SJCRH30 (cell line): ENCODE measurements at regions not wholly inside any gene's neighbourhood (a gene's known extent, or its start where the extent isn't known, plus 50 kb on each side); places are given as distances from the start of the nearest gene placed in this dataset.
"Not testable (repeated sequence)": the region's sequence is repeated elsewhere in the genome, so short reads cannot be mapped to it uniquely, and the experiment has no call there.

ENCODE experiments used
- DNase-seq, 2 experiments: peaks; one replicate each; pipeline ENCODE4 v3.0.0-alpha.2; 2015 to 2020
- H3K27ac ChIP-seq: fragments of 250-450 bp; sonication (Bioruptor Pico); 2 replicates; pipeline ENCODE4 v1.5.1; 2020; ENCODE audit warnings: mild to moderate bottlenecking, moderate library complexity
- H3K27me3 ChIP-seq: fragments of 250-450 bp; sonication (Bioruptor Pico); 2 replicates; pipeline ENCODE4 v1.5.1; 2020; ENCODE audit warnings: mild to moderate bottlenecking, moderate library complexity
- H3K36me3 ChIP-seq: fragments of 250-450 bp; sonication (Bioruptor Pico); 2 replicates; pipeline ENCODE4 v1.5.1; 2020; ENCODE audit warnings: mild to moderate bottlenecking, moderate library complexity
- H3K4me1 ChIP-seq: fragments of 250-450 bp; sonication (Bioruptor Pico); 2 replicates; pipeline ENCODE4 v1.5.1; 2020; ENCODE audit warnings: mild to moderate bottlenecking, moderate library complexity
- H3K4me3 ChIP-seq: fragments of 250-450 bp; sonication (Bioruptor Pico); 2 replicates; pipeline ENCODE4 v1.5.1; 2020; ENCODE audit warnings: mild to moderate bottlenecking, moderate library complexity
- H3K9me3 ChIP-seq: fragments of 250-450 bp; sonication (Bioruptor Pico); replicated peaks from 2 replicates; pipeline ENCODE4 v1.5.1; 2020; ENCODE audit warnings: mild to moderate bottlenecking, moderate library complexity

DNA sequence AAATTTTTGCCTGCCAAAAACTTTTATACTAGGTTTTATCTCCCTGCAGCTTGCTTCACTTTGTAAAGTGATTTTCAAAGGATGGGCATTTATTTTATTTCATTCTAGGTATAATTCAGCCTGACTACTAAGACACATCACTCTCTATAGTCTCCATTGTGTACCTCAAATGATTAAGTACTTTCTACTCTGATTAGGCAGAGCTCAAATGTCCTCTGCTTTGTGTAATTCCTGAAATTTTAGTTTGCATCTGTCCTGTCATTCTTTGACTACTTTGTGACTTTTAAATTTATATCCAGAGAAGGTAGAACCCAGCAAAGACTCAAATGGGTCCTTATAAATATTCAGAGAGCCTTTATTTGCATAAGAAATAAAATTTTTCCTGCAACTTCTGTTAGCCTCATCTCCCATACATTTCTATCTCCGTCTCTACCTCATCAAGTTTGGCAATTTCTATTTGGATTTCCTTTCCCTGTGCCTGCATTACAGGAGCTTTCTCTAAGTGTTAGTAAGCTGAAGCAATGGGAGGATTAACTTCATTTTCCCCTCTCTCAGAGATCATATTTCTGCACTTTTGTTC is 1038.0 kb upstream of the ATXN8OS start:
- DNase-seq = peak in 1 of 2 experiments; percentile 39
- H3K4me3 ChIP-seq = no peak overlapping the region
- no peaks in the 10 kb centered on the region; the same call in 1 of the 2 replicates for H3K9me3 ChIP-seq
- no peaks in the 10 kb centered on the region for H3K27me3 ChIP-seq
- H3K36me3 ChIP-seq = no peaks in the 10 kb centered on the region
- peak overlapping the region; percentile 14 for H3K27ac ChIP-seq
- peaks cover 4% of the 10 kb centered on the region; the same call in 1 of the 2 replicates for H3K4me1 ChIP-seq

DNA sequence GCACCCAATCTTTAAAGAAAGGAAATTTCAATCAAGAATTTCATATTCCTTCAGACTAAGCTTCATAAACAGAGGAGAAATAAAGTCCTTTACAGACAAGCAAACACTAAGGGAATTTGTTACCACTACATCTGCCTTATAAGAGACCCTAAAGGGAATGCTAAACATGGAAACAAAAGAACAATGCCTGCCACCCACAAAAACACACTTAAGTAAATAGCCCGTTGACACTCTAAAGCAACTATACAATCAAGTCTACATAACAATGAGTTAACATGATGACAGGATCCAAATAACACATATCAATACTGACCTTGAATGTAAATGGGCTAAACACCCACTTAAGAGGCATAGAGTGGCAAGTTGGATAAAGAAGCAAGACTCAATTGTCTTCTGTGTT is 1056.9 kb upstream of the ATXN8OS start:
- DNase-seq = no peak
- Histone ChIP-seq H3K27me3 (no peaks in the 10 kb centered on the region), H3K36me3 (no peaks in the 10 kb centered on the region), H3K9me3 (no peaks in the 10 kb centered on the region; the same call in 1 of the 2 replicates), H3K4me1 (no peaks in the 10 kb centered on the region), H3K27ac (no peak overlapping the region), H3K4me3 (no peak overlapping the region)

DNA sequence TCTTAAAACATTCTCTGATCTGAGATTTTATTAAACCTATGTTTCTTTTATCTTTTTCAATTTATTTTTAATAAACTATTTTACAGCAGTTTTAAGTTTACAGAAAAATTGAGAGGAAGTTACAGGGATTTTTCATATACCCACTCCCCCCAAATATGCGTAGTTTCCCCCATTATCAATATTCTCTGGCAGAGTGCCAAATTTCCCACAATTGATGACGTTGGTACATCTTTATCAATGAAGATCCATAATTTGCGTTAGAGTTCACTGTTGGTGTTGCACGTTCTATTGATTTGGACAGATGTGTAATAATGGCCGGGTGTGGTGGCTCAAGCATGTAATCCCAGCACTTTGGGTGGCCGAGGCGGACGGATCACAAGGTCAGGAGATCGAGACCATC is 1063.0 kb upstream of the ATXN8OS start:
- Histone ChIP-seq H3K27ac (no peak overlapping the region), H3K4me3 (no peak overlapping the region), H3K4me1 (no peaks in the 10 kb centered on the region), H3K9me3 (no peaks in the 10 kb centered on the region), H3K36me3 (no peaks in the 10 kb centered on the region), H3K27me3 (no peaks in the 10 kb centered on the region)
- no peak for DNase-seq

DNA sequence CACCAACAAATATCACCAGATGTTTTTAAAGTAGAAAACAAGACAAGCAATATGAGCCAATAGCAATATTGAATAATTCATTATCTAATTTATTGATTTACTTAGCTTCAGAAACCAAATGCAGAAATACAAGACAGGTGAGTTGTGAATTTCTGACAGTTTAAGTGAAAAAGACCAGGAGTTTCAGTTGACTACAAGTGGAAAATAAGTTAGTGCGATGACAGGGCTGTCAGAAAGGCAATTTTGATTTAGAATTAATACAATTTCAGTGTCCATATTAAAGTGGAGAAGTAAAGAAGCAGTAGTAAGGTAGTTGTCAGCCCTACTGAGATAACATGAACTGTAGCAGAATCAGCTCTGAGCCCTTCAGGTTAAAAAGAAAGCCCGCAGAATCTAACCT is 1066.7 kb upstream of the ATXN8OS start:
- no peaks in the 10 kb centered on the region for H3K27me3 ChIP-seq
- H3K27ac ChIP-seq = no peak overlapping the region
- DNase-seq = no peak
- H3K4me1 ChIP-seq = no peaks in the 10 kb centered on the region
- H3K9me3 ChIP-seq = no peaks in the 10 kb centered on the region
- no peaks in the 10 kb centered on the region for H3K36me3 ChIP-seq
- no peak overlapping the region for H3K4me3 ChIP-seq

DNA sequence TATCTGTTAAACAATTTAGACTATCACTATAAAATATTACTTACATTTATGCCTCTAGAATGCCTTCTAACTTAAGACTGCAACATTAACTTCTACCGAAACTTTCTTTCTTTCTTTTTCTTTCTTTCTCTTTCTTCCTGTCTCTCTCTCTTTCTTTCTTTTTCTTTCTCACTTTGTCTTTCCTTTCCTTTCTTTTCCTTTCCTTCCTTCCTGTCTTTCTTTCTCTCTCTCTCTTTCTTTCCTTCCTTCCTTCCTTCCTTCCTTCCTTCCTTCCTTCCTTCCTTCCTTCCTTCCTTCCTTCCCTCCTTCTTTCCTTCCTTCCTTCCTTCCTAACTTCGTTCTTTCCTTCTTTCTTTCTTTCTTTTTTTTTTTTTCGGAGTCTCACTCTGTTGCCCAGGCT is 1071.9 kb upstream of the ATXN8OS start:
- Histone ChIP-seq H3K27ac (no peak overlapping the region), H3K4me1 (no peaks in the 10 kb centered on the region), H3K4me3 (no peak overlapping the region), H3K9me3 (no peaks in the 10 kb centered on the region), H3K36me3 (no peaks in the 10 kb centered on the region), H3K27me3 (no peaks in the 10 kb centered on the region)
- DNase-seq = no peak

DNA sequence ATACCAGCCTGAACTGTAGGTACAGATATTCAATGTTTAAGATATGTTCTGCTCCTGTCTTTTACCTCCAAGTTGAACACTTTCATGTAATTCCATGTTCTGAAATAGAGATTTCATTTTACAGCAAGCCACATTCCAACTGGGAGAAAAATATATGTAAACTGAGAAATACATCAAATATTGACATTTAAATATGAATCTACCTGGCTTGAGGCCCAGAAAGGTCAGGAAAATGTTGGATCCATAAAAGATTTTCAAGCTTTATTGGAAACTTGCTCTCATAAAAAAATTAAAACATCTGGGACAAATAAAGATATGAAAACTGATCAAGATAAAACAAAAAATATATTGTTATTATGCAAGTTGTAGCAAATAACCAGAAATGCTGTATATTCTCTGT is 1078.7 kb upstream of the ATXN8OS start:
- H3K27ac ChIP-seq = no peak overlapping the region
- H3K9me3 ChIP-seq = no peaks in the 10 kb centered on the region
- H3K36me3 ChIP-seq = no peaks in the 10 kb centered on the region
- no peak overlapping the region for H3K4me3 ChIP-seq
- no peaks in the 10 kb centered on the region for H3K27me3 ChIP-seq
- H3K4me1 ChIP-seq = no peaks in the 10 kb centered on the region
- DNase-seq = no peak

DNA sequence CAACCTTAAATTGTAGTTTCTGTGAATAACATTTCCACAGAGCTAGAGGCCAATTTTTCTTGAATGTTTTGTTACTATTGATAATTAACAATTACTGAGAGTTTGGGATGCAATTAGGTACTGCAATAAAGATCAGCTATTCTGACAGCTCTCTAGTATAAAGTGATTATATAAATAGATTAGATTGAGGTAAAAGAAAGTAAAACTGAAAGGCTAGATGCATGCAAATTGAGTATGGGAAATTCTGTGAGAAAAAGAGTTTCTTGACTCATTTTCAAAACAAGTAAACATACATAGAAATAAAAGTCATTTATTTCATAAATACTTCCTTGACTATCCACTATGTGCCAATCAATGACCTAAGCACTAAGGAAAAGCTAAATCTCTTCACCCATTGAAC is 1087.5 kb upstream of the ATXN8OS start:
- DNase-seq = no peak
- Histone ChIP-seq H3K27me3 (no peaks in the 10 kb centered on the region), H3K4me1 (no peaks in the 10 kb centered on the region), H3K27ac (no peak overlapping the region), H3K4me3 (no peak overlapping the region), H3K9me3 (no peaks in the 10 kb centered on the region), H3K36me3 (no peaks in the 10 kb centered on the region)

DNA sequence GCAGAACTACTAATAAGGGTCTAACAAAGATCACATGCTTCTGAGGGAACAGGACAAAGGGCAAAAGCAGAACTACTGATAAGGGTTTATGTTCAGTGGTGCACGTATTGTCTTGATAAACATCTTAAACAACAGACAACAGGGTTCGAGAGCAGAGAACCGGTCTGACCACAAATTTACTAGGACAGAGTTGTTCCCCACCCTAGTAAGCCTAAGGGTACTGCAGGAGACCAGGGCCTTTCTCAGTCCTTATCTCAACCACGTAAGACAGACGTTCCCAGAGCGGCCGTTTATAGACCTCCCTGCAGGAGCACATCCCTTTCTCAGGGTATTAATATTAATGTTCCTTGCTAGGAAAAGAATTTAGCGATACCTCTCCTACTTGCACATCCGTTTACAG is 1089.5 kb upstream of the ATXN8OS start:
- not testable (repeated sequence) for H3K36me3 ChIP-seq, H3K27ac ChIP-seq, H3K9me3 ChIP-seq, DNase-seq, H3K27me3 ChIP-seq, H3K4me1 ChIP-seq, H3K4me3 ChIP-seq

DNA sequence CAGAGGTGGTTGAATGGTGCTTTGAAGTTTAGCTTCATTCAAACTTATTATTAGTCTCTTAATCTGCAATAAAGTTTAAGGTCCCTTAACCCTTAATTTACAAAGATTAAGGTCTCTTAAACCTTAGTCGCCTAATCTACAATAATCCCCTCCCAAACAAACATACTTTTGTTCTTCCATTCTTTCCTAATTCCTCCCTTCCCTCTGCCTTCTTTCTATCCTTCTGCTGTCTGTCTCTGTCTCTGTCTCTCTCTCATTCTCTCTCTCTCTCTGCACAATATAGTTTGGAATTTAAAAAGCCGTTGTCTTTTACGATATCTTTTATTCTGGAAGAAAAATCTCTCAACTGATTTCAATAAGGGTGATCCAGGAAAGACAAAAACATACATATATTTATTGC is 1096.8 kb upstream of the ATXN8OS start:
- H3K27ac ChIP-seq = no peak overlapping the region
- no peaks in the 10 kb centered on the region for H3K27me3 ChIP-seq
- no peaks in the 10 kb centered on the region for H3K4me1 ChIP-seq
- DNase-seq = no peak
- H3K4me3 ChIP-seq = no peak overlapping the region
- no peaks in the 10 kb centered on the region for H3K9me3 ChIP-seq
- H3K36me3 ChIP-seq = no peaks in the 10 kb centered on the region

DNA sequence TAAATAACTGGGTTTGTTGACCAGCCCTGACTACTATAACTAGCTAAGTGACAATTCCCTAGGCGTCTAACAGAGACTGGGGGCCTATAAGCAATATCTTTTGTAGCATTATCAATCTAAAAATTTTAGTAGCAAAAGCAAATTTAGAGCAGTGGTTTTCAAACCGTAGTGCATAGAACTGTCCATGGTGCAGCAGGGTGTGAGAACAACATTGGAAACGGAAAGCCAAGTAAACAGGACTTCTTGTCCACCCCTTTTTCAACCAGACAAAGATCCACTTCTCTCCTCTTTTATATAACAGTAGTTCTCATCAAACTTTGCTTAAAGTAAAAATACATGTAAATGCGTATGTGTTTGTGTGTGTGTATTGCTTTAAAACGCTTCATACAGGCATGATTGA is 1099.1 kb upstream of the ATXN8OS start:
- no peaks in the 10 kb centered on the region for H3K36me3 ChIP-seq
- H3K4me3 ChIP-seq = no peak overlapping the region
- H3K27ac ChIP-seq = no peak overlapping the region
- no peak for DNase-seq
- no peaks in the 10 kb centered on the region for H3K4me1 ChIP-seq
- H3K27me3 ChIP-seq = no peaks in the 10 kb centered on the region
- H3K9me3 ChIP-seq = no peaks in the 10 kb centered on the region

DNA sequence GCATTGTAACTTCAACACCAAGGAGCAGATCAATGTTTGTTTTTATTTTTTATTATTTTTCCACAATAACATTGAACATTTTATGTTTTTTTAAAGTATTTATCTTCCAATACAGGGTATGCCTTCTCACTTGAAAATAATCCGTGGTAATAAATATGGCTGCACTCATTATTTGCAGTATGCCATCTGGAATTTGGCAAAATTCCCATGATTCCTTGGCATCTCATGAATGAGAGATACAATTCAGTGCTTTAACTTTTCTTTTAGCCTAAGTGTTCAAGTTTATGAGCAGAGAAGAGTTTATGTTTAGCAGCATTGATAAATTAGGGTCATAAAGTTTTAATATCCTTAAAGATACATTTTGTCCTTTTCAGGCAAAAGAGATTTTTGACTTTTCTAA is 1109.6 kb upstream of the ATXN8OS start:
- H3K4me3 ChIP-seq = no peak overlapping the region
- H3K36me3 ChIP-seq = no peaks in the 10 kb centered on the region
- H3K9me3 ChIP-seq = no peaks in the 10 kb centered on the region
- DNase-seq = no peak
- no peaks in the 10 kb centered on the region for H3K4me1 ChIP-seq
- no peak overlapping the region for H3K27ac ChIP-seq
- H3K27me3 ChIP-seq = no peaks in the 10 kb centered on the region

DNA sequence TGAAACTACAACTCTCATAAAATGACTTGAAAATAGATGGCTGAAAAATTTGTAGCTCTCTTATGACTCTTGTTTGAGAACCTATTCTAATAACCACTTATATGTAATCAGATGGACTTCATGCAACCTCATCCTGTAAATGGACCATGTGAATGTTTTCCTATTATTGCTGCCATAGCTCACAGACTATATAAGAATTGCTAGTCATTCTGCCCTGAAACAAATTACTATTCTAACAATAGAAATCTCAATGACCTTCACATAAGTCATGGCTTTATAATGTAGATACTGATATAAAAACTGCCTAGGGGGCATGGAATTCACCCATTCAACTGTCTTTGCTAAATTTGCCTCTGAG is 1111.0 kb upstream of the ATXN8OS start:
- H3K27ac ChIP-seq = no peak overlapping the region
- no peaks in the 10 kb centered on the region for H3K9me3 ChIP-seq
- no peaks in the 10 kb centered on the region for H3K36me3 ChIP-seq
- no peaks in the 10 kb centered on the region for H3K4me1 ChIP-seq
- no peak for DNase-seq
- H3K27me3 ChIP-seq = no peaks in the 10 kb centered on the region
- no peak overlapping the region for H3K4me3 ChIP-seq

DNA sequence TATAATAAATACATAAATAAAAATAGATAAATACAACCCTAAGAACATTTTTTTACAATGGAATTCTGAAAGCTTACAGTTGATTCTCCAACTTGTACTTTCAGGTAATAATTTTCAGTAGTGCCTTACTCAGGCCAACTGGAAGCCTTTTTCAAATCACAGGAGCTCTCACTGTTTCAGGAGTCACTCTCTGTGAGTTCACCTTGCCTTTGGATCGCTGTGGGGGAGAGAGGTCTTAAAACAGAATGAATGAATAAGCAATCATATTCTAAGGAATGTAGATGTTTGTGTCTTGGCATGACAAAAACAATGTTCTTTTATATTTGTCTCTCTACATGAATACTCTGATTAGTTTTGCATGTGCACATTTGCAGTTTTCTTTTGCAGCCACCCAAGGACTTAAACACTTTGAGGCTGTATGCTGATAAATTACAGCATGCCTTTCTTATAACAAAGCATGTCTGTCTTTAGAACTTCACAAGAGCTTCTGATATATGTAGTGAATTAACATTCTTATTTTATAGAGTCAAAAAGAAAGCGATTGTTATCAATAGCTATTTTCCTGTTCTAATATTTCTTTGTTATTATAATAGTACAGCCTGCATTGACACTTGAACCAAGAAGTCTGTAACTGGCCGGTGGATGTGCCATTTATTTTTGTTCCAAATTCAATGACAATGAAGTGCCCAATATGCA is 1111.5 kb upstream of the ATXN8OS start:
- no peaks in the 10 kb centered on the region for H3K4me1 ChIP-seq
- DNase-seq = no peak
- no peaks in the 10 kb centered on the region for H3K9me3 ChIP-seq
- no peak overlapping the region for H3K27ac ChIP-seq
- H3K27me3 ChIP-seq = no peaks in the 10 kb centered on the region
- H3K4me3 ChIP-seq = no peak overlapping the region
- no peaks in the 10 kb centered on the region for H3K36me3 ChIP-seq

DNA sequence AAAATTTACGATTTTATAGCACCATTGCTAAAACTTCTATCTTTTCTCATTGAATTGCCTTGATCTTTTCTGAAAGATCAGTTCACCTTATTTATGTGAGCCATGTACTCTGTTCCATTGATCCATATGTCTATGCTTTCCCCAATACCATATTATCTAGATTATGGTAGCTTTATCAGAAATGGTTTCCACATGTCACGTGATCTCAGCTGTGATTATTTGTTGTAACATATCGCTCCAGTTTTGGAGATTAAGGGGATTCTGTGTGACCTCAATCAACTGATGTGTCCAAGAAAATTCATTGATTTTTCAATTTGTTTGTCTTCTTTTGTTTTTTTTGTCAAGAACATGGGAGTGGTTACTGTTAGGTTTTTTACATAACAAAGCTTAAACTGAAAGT is 1114.5 kb upstream of the ATXN8OS start:
- Histone ChIP-seq H3K36me3 (no peaks in the 10 kb centered on the region), H3K9me3 (no peaks in the 10 kb centered on the region), H3K27me3 (no peaks in the 10 kb centered on the region), H3K4me3 (no peak overlapping the region), H3K27ac (no peak overlapping the region), H3K4me1 (no peaks in the 10 kb centered on the region)
- DNase-seq = no peak

DNA sequence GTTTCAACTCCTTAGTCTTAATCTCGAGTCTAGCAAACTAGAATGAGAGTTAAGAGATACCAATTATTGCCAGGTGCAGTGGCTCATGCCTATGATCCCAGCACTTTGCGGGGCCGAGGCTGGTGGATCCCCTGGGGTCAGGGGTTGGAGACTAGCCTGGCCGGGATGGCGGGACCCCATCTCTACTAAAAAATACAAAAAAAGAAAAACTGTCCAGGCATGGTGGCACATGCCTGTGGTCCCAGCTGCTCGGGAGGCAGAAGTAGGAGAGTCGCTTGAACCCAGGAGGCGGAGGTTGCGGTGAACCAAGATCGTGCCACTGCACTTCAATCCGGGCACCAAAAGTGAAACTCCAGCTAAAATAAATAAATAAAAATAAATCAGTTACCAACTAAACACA is 1119.5 kb upstream of the ATXN8OS start:
- DNase-seq = no peak
- no peak overlapping the region for H3K4me3 ChIP-seq
- H3K27ac ChIP-seq = no peak overlapping the region
- no peaks in the 10 kb centered on the region for H3K9me3 ChIP-seq
- H3K4me1 ChIP-seq = no peaks in the 10 kb centered on the region
- no peaks in the 10 kb centered on the region for H3K27me3 ChIP-seq
- H3K36me3 ChIP-seq = no peaks in the 10 kb centered on the region

DNA sequence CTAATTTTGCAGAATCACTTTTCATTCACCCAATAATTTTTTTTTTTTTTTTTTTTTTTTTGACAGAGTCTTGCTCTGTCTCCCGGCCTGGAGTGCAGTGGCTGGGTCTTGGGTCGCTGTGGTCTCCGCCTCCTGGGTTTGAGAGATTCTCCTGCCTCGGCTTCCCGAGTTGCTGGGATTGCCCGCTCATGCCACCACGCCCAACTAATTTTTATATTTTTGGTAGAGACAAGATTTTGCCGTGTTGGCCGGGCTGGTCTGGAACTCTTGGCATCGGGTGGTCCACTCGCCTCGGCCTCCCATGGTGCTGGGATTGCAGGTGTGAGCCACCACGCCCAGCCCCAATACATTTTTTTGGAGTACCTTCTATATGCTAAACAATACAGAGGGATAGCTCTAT is 1120.0 kb upstream of the ATXN8OS start:
- H3K4me3 ChIP-seq = no peak overlapping the region
- no peak for DNase-seq
- no peaks in the 10 kb centered on the region for H3K27me3 ChIP-seq
- no peaks in the 10 kb centered on the region for H3K4me1 ChIP-seq
- H3K27ac ChIP-seq = no peak overlapping the region
- no peaks in the 10 kb centered on the region for H3K9me3 ChIP-seq
- H3K36me3 ChIP-seq = no peaks in the 10 kb centered on the region
